ENCODE measurements at regions not wholly inside any gene's neighbourhood (a gene's known extent, or its start where the extent isn't known, plus 50 kb on each side); places are given as distances from the start of the nearest gene placed in this dataset.
"Not testable (repeated sequence)": the region's sequence is repeated elsewhere in the genome, so short reads cannot be mapped to it uniquely, and the experiment has no call there.

- Histone ChIP-seq H3K36me3 (ENCODE audit: control insufficient read depth, insufficient read depth, low read length) (no peaks in the 10 kb centered on the region), H3K4me1 (ENCODE audit: control insufficient read depth, insufficient read depth, low read length) (no peaks in the 10 kb centered on the region), H3K27me3 (ENCODE audit: control insufficient read depth, insufficient read depth, low read length) (no peaks in the 10 kb centered on the region), H3K4me3 (ENCODE audit: low read length) (no peak overlapping the region), H3K9ac (ENCODE audit: low read length) (no peak overlapping the region), H3K9me3 (ENCODE audit: control insufficient read depth, low read length) (no peaks in the 10 kb centered on the region)
Measured at GRCh38 chr11:80315200-80315599, 874.4 kb upstream of the TENM4 start.

GRCh38 chr11:80309301-80309700, 868.5 kb upstream of the TENM4 start:
- Histone ChIP-seq H3K9ac (ENCODE audit: low read length) (no peak overlapping the region), H3K36me3 (ENCODE audit: control insufficient read depth, insufficient read depth, low read length) (no peaks in the 10 kb centered on the region), H3K4me3 (ENCODE audit: low read length) (no peak overlapping the region), H3K27me3 (ENCODE audit: control insufficient read depth, insufficient read depth, low read length) (peaks cover 2% of the 10 kb centered on the region), H3K9me3 (ENCODE audit: control insufficient read depth, low read length) (no peaks in the 10 kb centered on the region), H3K4me1 (ENCODE audit: control insufficient read depth, insufficient read depth, low read length) (no peaks in the 10 kb centered on the region)

- peaks cover 2% of the 10 kb centered on the region for H3K27me3 ChIP-seq (ENCODE audit: control insufficient read depth, insufficient read depth, low read length)
- H3K9me3 ChIP-seq (ENCODE audit: control insufficient read depth, low read length) = no peaks in the 10 kb centered on the region
- no peaks in the 10 kb centered on the region for H3K4me1 ChIP-seq (ENCODE audit: control insufficient read depth, insufficient read depth, low read length)
- no peak overlapping the region for H3K4me3 ChIP-seq (ENCODE audit: low read length)
- no peaks in the 10 kb centered on the region for H3K36me3 ChIP-seq (ENCODE audit: control insufficient read depth, insufficient read depth, low read length)
- no peak overlapping the region for H3K9ac ChIP-seq (ENCODE audit: low read length)
Measured at GRCh38 chr11:80307676-80308075, 866.8 kb upstream of the TENM4 start.

- no peak overlapping the region for H3K9ac ChIP-seq (ENCODE audit: low read length)
Measured at GRCh38 chr11:80297858-80298632, 857.2 kb upstream of the TENM4 start.

GRCh38 chr11:80293293-80293692, 852.5 kb upstream of the TENM4 start:
- Histone ChIP-seq H3K9me3 (ENCODE audit: control insufficient read depth, low read length) (no peaks in the 10 kb centered on the region), H3K4me3 (ENCODE audit: low read length) (no peak overlapping the region), H3K9ac (ENCODE audit: low read length) (no peak overlapping the region), H3K27me3 (ENCODE audit: control insufficient read depth, insufficient read depth, low read length) (no peaks in the 10 kb centered on the region), H3K36me3 (ENCODE audit: control insufficient read depth, insufficient read depth, low read length) (no peaks in the 10 kb centered on the region), H3K4me1 (ENCODE audit: control insufficient read depth, insufficient read depth, low read length) (no peaks in the 10 kb centered on the region)

More at GRCh38 chr11:80297858-80298632, 857.2 kb upstream of the TENM4 start:
- Histone ChIP-seq H3K9me3 (ENCODE audit: control insufficient read depth, low read length) (no peaks in the 10 kb centered on the region), H3K36me3 (ENCODE audit: control insufficient read depth, insufficient read depth, low read length) (no peaks in the 10 kb centered on the region), H3K4me1 (ENCODE audit: control insufficient read depth, insufficient read depth, low read length) (no peaks in the 10 kb centered on the region), H3K4me3 (ENCODE audit: low read length) (no peak overlapping the region), H3K27me3 (ENCODE audit: control insufficient read depth, insufficient read depth, low read length) (no peaks in the 10 kb centered on the region)

GRCh38 chr11:80284946-80285785, 844.3 kb upstream of the TENM4 start:
- Histone ChIP-seq H3K27me3 (ENCODE audit: control insufficient read depth, insufficient read depth, low read length) (no peaks in the 10 kb centered on the region), H3K4me3 (ENCODE audit: low read length) (no peak overlapping the region), H3K36me3 (ENCODE audit: control insufficient read depth, insufficient read depth, low read length) (no peaks in the 10 kb centered on the region), H3K9ac (ENCODE audit: low read length) (no peak overlapping the region), H3K9me3 (ENCODE audit: control insufficient read depth, low read length) (no peaks in the 10 kb centered on the region), H3K4me1 (ENCODE audit: control insufficient read depth, insufficient read depth, low read length) (no peaks in the 10 kb centered on the region)

- no peaks in the 10 kb centered on the region for H3K4me1 ChIP-seq (ENCODE audit: control insufficient read depth, insufficient read depth, low read length)
- no peaks in the 10 kb centered on the region for H3K36me3 ChIP-seq (ENCODE audit: control insufficient read depth, insufficient read depth, low read length)
- no peaks in the 10 kb centered on the region for H3K27me3 ChIP-seq (ENCODE audit: control insufficient read depth, insufficient read depth, low read length)
- H3K9ac ChIP-seq (ENCODE audit: low read length) = no peak overlapping the region
- no peak overlapping the region for H3K4me3 ChIP-seq (ENCODE audit: low read length)
- no peaks in the 10 kb centered on the region for H3K9me3 ChIP-seq (ENCODE audit: control insufficient read depth, low read length)
Measured at GRCh38 chr11:80282643-80283042, 841.8 kb upstream of the TENM4 start.

- H3K36me3 ChIP-seq (ENCODE audit: control insufficient read depth, insufficient read depth, low read length) = no peaks in the 10 kb centered on the region
- H3K27me3 ChIP-seq (ENCODE audit: control insufficient read depth, insufficient read depth, low read length) = no peaks in the 10 kb centered on the region
- H3K4me3 ChIP-seq (ENCODE audit: low read length) = no peak overlapping the region
Measured at GRCh38 chr11:80281194-80281593, 840.4 kb upstream of the TENM4 start.

GRCh38 chr11:80280737-80281136, 839.9 kb upstream of the TENM4 start:
- H3K9ac ChIP-seq (ENCODE audit: low read length) = no peak overlapping the region
- no peaks in the 10 kb centered on the region for H3K36me3 ChIP-seq (ENCODE audit: control insufficient read depth, insufficient read depth, low read length)
- H3K27me3 ChIP-seq (ENCODE audit: control insufficient read depth, insufficient read depth, low read length) = no peaks in the 10 kb centered on the region
- no peaks in the 10 kb centered on the region for H3K4me1 ChIP-seq (ENCODE audit: control insufficient read depth, insufficient read depth, low read length)
- H3K4me3 ChIP-seq (ENCODE audit: low read length) = no peak overlapping the region
- no peaks in the 10 kb centered on the region for H3K9me3 ChIP-seq (ENCODE audit: control insufficient read depth, low read length)

More at GRCh38 chr11:80281194-80281593, 840.4 kb upstream of the TENM4 start:
- H3K9me3 ChIP-seq (ENCODE audit: control insufficient read depth, low read length) = no peaks in the 10 kb centered on the region
- no peaks in the 10 kb centered on the region for H3K4me1 ChIP-seq (ENCODE audit: control insufficient read depth, insufficient read depth, low read length)
- no peak overlapping the region for H3K9ac ChIP-seq (ENCODE audit: low read length)

GRCh38 chr11:80261776-80262175, 820.9 kb upstream of the TENM4 start:
- H3K4me3 ChIP-seq (ENCODE audit: low read length) = no peak overlapping the region
- H3K9me3 ChIP-seq (ENCODE audit: control insufficient read depth, low read length) = no peaks in the 10 kb centered on the region
- no peaks in the 10 kb centered on the region for H3K27me3 ChIP-seq (ENCODE audit: control insufficient read depth, insufficient read depth, low read length)
- no peaks in the 10 kb centered on the region for H3K36me3 ChIP-seq (ENCODE audit: control insufficient read depth, insufficient read depth, low read length)
- H3K9ac ChIP-seq (ENCODE audit: low read length) = no peak overlapping the region
- H3K4me1 ChIP-seq (ENCODE audit: control insufficient read depth, insufficient read depth, low read length) = no peaks in the 10 kb centered on the region

- H3K27me3 ChIP-seq (ENCODE audit: control insufficient read depth, insufficient read depth, low read length); H3K36me3 ChIP-seq (ENCODE audit: control insufficient read depth, insufficient read depth, low read length); H3K9me3 ChIP-seq (ENCODE audit: control insufficient read depth, low read length); H3K9ac ChIP-seq (ENCODE audit: low read length); H3K4me1 ChIP-seq (ENCODE audit: control insufficient read depth, insufficient read depth, low read length); H3K4me3 ChIP-seq (ENCODE audit: low read length): not testable (repeated sequence)
Measured at GRCh38 chr11:80257319-80258015, 816.6 kb upstream of the TENM4 start.

GRCh38 chr11:80255021-80255420, 814.2 kb upstream of the TENM4 start:
- H3K9me3 ChIP-seq (ENCODE audit: control insufficient read depth, low read length) = no peaks in the 10 kb centered on the region
- no peak overlapping the region for H3K4me3 ChIP-seq (ENCODE audit: low read length)
- no peaks in the 10 kb centered on the region for H3K36me3 ChIP-seq (ENCODE audit: control insufficient read depth, insufficient read depth, low read length)
- H3K27me3 ChIP-seq (ENCODE audit: control insufficient read depth, insufficient read depth, low read length) = no peaks in the 10 kb centered on the region
- no peaks in the 10 kb centered on the region for H3K4me1 ChIP-seq (ENCODE audit: control insufficient read depth, insufficient read depth, low read length)
- H3K9ac ChIP-seq (ENCODE audit: low read length) = no peak overlapping the region
